HG03521 (cell line): ENCODE measurements at regions not wholly inside any gene's neighbourhood (a gene's known extent, or its start where the extent isn't known, plus 50 kb on each side); places are given as distances from the start of the nearest gene placed in this dataset.

Source experiments
- ATAC-seq: cut with Tn5 transposase; IDR thresholded peaks from one replicate; pipeline ENCODE4 v1.9.1; 2021; ENCODE audit warnings: mild to moderate bottlenecking, moderate library complexity; ENCODE audit not compliant: unreplicated experiment

DNA sequence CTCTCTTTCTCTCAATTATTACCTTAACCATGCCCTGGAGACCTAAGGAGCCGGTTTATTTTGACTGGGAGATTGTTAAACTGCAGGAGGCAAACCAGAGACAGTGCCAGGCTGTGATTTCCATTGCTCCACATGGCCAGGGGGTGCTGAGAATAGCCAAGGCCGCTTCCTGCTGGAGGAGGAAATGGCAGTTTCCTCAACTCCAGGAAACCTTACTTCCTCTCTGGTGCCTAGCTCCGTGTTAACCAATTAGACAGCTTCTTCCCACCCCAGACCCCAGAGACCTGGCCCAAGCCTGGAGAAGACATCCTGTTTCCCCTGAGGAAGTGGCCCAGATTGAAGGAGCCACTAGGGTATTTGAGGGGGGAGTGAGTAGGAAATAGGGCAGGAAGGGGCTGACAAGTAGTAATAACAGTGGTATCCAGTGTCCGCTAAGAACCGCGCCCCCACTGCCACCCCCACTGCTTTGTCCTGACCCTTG lies 161.2 kb downstream of the PLPP3 start:
- ATAC-seq, result no peak

- ATAC-seq, result no peak
Observed at GRCh38 chr1:56417646-56418045, 161.7 kb downstream of the PLPP3 start.

DNA sequence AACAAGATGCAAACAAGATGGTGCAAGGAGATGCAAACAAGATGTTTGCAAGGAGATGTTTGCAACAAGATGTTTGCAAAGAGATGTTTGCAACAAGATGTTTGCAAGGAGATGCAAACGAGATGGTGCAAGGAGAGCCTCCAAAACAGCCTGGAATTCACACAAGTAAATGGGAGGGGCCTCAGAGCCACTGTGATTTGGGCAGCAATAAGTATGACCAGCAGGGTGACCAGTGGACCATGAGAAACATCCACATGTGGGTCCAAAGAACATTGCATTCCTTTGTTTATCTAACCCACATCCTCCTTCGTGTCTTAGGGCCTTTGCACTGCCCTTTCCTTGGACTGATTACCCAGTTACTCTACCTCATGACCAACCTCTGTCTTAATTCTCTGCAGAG lies 162.9 kb downstream of the PLPP3 start:
- no peak for ATAC-seq

GRCh38 chr1:56415720-56416119 lies 163.6 kb downstream of the PLPP3 start:
- no peak for ATAC-seq

- no peak for ATAC-seq
Observed at GRCh38 chr1:56415258-56415657, 164.1 kb downstream of the PLPP3 start.

DNA sequence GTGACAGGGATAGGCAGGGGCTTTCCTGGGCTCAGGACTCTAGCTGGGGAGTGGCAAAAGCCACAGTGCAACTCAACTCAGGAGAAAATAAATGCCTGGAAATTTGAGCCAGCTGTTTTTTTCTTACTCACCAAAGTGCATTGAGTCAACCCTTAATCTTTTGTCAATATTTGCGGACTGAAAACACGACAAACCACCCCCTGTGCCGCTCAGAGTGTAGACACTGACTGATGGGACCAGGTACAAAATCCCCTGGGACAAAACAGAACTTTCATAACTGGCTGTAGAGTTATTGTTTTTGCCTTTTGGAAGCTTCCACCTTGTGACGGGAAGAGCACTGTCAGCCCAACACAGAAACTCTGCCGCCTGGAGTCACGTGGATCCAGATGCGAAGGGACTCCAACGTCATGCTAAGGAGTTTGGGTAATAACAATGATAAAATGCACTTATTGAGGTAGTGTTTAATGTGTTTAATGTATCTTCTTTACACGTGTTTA lies 164.6 kb downstream of the PLPP3 start:
- no peak for ATAC-seq

GRCh38 chr1:56413671-56414199 lies 165.6 kb downstream of the PLPP3 start:
- no peak for ATAC-seq

DNA sequence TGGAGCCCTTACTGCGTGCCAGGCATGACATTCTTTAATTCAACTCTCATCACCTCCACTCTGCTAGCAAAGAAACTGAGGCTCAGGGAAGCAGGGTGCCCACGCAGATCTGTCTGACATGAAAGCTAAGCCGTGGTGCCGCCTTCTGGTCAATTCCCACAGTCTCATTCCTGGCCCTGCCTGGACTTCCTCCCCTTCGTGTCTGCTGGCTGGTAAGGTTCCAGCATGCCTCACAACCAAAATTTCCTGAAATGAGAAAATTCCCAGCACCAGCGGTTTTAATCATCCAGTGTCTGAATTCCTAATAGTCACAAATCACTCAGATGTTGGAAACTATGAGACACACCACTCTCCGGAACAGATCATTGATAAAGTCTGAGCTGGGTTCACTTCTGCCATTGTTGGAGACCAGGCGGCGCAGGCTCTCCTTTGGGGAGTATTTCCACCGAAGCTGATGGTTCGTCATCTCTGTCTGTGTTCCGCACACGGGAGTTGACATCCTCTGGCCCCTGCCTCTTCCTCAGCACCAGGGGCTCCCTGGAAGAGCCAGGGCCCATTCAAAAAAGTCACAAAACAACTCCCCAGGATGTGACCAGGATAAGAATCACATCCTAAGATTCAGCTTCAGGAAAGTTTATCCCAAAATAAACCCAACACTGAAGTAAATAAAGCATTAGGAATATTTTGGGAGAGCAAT lies 167.7 kb downstream of the PLPP3 start:
- ATAC-seq, result no peak

DNA sequence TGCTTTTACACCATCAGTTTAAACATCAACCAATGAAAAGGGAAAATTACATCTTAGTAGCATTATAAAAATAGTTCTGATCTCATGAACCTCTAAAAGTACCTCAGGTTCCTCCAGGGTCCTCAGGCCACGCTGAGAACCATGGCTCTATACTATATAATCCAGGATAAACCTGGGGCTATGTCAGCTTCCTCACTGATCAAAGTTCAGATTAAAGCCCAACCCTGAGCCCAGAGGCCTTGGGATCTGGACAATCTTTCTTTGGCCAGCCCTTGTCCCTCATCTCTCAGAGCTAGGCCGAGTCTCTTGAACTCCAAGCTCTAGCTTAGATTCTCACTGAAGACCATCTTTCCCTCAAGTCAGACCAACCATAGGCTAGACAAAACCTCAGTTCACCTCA lies 168.3 kb downstream of the PLPP3 start:
- ATAC-seq, result no peak

DNA sequence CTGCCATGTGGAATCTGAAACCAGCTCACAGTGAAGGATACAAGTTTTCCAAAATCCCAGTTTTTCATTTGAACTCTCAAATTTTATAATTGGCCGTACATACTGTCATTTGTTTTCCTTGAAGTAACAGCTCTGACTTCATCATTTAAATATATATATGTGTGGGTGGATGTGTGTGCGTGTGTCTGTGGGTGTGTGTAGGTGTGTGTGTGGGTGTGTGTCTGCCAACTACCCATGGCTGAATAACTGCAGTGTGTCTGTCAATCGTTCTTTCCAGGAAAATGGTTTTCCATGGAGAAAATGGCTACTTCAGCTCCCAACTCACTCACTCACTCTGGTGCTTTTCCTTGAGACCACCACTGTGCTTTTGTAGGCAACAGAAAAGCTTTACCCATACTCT lies 169.0 kb downstream of the PLPP3 start:
- no peak for ATAC-seq

GRCh38 chr1:56409112-56409691 lies 170.2 kb downstream of the PLPP3 start:
- no peak for ATAC-seq

- no peak for ATAC-seq
Observed at GRCh38 chr1:56406821-56407220, 172.5 kb downstream of the PLPP3 start.

GRCh38 chr1:56404561-56405030 lies 174.8 kb downstream of the PLPP3 start:
- no peak for ATAC-seq

DNA sequence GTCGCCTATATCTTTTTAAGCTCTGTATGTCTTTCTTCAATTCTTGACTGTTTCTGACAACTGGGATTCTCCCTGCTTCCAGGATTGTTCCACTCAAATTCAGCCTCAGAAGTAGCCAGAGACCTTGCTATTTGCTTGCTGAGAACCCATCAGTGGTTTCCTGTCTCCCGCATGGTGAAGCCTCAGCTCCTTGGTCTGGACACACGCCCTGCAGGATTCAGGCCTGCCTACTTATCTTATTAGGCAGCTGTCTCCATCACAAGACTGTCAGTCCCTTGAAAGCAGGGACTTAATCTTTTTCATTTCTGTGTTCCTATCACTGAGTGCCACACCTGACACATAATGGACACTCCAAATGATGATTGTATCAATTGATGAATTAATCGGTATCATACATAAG lies 175.3 kb downstream of the PLPP3 start:
- ATAC-seq, result no peak

GRCh38 chr1:56403321-56403720 lies 176.0 kb downstream of the PLPP3 start:
- ATAC-seq, result no peak

DNA sequence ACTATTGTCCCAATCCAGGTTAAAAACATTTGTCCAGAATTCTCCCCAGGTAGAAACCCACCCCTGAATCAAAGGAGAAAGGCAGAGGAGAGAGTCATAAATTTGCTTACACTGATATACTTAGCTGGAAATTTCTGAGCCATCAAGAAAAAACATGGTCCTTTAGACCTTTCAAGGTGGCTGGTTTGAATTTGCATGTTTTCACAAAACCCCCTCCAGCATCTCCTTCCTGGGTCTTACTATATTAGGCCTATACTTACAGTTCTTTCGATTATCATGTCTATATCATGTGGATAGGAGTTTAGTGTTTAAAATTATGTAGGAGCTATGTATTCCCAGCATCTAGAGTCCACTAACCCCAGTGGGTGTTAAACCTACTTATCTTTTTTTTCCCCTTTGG lies 178.2 kb downstream of the PLPP3 start:
- ATAC-seq, result no peak

GRCh38 chr1:56400526-56400925 lies 178.8 kb downstream of the PLPP3 start:
- ATAC-seq, result no peak

DNA sequence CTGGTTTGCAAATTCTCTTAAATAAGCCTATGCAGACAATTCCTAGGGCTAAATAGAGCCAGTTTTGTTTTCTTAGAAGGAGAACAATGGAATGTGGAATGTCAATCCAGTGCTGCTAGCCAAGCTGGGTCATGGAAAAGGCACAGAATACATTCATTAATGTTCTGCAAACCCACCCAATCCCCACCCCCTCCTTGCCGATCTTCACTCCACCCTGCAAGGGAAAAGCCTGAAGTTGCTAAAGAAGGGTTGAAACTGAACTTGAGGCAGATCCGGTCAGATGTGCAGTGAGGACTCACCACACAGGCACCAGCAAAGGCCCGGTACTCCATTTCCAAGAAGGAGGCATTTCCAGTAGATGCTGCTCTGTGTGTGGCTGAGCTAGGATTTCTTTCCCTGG lies 179.6 kb downstream of the PLPP3 start:
- ATAC-seq, result no peak

DNA sequence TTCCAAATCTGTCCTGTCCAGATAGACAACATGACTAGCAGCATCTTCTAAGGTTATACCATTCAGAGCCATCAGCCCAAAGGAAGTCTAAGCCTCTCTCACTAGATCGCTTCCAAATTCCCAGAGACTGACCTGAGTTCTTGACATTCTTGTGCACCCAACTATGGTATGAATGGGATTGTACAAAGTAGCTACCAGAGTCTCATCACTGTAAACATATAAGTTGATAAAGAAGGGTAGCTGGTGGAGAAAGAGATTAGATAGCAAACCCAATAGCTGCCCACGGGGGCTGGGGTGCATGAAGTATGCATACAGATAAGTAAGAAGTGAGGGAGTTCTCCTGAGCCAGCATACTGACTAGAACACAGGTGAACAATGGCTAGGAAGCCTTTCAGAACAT lies 180.0 kb downstream of the PLPP3 start:
- no peak for ATAC-seq

GRCh38 chr1:56397811-56398231 lies 181.5 kb downstream of the PLPP3 start:
- ATAC-seq, result no peak

DNA sequence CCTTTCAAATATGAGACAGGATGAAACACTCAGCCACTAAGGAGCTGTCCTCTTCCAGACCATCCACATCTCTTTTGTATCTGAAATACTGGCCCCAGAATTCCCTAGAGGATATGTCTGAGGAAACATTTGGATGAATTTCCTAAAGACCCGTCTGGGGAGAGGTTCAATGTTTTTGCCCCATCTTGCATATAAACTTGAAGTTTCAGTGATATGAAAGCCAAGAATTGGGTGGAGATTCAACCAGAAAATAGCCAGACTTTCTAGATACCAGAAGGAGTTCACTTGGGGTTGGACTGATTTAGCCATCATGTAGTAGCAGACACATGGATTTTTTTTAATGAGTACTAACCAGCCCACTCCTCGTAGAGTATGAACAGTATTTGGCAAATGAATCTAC lies 182.0 kb downstream of the PLPP3 start:
- ATAC-seq, result no peak

GRCh38 chr1:56396581-56396980 lies 182.8 kb downstream of the PLPP3 start:
- no peak for ATAC-seq
